Duodenal mucosa (tissue), 2 donors: ENCODE measurements at regions not wholly inside any gene's neighbourhood (a gene's known extent, or its start where the extent isn't known, plus 50 kb on each side); places are given as distances from the start of the nearest gene placed in this dataset.
"Not testable (repeated sequence)": the region's sequence is repeated elsewhere in the genome, so short reads cannot be mapped to it uniquely, and the experiment has no call there.

Experiments
- H3K27ac ChIP-seq: one replicate; pipeline ENCODE4 v1.7.0; 2013; ENCODE audit warnings: low read depth, low read length
- H3K27me3 ChIP-seq, 2 donors: one replicate each; pipeline ENCODE4 v1.7.0; 2013; ENCODE audit warnings: low read length in 2 of 2, control low read depth in 1 of 2; ENCODE audit not compliant: insufficient read depth in 2 of 2, control insufficient read depth in 1 of 2
- H3K36me3 ChIP-seq, 2 donors: one replicate each; pipeline ENCODE4 v1.7.0; 2013; ENCODE audit warnings: low read length in 2 of 2, control low read depth in 1 of 2; ENCODE audit not compliant: insufficient read depth in 2 of 2, control insufficient read depth in 1 of 2
- H3K4me1 ChIP-seq, 2 donors: one replicate each; pipeline ENCODE4 v1.7.0; 2013; ENCODE audit warnings: low read length in 2 of 2, control low read depth in 1 of 2; ENCODE audit not compliant: insufficient read depth in 2 of 2, control insufficient read depth in 1 of 2
- H3K4me3 ChIP-seq, 2 donors: one replicate each; pipeline ENCODE4 v1.7.0; 2013; ENCODE audit warnings: low read length in 2 of 2, low read depth in 1 of 2
- H3K9ac ChIP-seq, 2 donors: one replicate each; pipeline ENCODE4 v1.7.0; 2013; ENCODE audit warnings: low read length in 2 of 2, low read depth in 1 of 2
- H3K9me3 ChIP-seq, 2 donors: one replicate each; pipeline ENCODE4 v1.7.0; 2013; ENCODE audit warnings: low read length in 2 of 2, control low read depth in 1 of 2; ENCODE audit not compliant: control insufficient read depth in 1 of 2

DNA sequence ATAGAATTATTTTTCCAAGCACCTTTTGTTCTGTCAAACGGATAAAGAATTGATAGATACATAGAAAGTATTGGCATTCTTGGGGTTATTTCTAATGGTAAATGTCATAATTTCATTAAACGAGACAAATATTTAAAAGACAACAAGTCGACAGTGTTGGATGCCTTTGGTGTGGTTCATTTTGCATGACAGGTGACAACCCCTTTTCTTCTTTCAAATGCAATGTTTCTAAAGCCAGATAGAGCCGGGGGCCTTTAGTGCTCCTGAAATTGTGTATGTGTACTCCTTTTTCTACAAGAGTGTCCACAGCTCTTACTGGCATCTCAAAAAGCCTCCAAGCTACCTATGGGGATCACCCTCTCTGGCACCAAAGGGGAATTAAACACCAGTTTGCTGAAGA is 350.8 kb upstream of the ID2 start:
- Histone ChIP-seq H3K36me3 (no peaks in the 10 kb centered on the region), H3K9ac (no peak overlapping the region), H3K27me3 (no peaks in the 10 kb centered on the region), H3K4me3 (no peak overlapping the region), H3K9me3 (no peaks in the 10 kb centered on the region), H3K27ac (no peak overlapping the region), H3K4me1 (peaks cover 2 to 9% of the 10 kb centered on the region in 2 donors)

- peaks cover 2 to 9% of the 10 kb centered on the region in 2 donors for H3K4me1 ChIP-seq
- no peak overlapping the region for H3K4me3 ChIP-seq
- H3K36me3 ChIP-seq: no peaks in the 10 kb centered on the region
- H3K9me3 ChIP-seq: no peaks in the 10 kb centered on the region
- no peak overlapping the region for H3K27ac ChIP-seq
- no peaks in the 10 kb centered on the region for H3K27me3 ChIP-seq
- no peak overlapping the region for H3K9ac ChIP-seq
These were observed 349.2 kb upstream of the ID2 start for GRCh38 chr2:8332646-8333045.

GRCh38 chr2:8333177-8333831 is 348.6 kb upstream of the ID2 start:
- Histone ChIP-seq H3K36me3 (no peaks in the 10 kb centered on the region), H3K9ac (no peak overlapping the region), H3K4me1 (peaks cover 2 to 4% of the 10 kb centered on the region in 2 donors), H3K27ac (no peak overlapping the region), H3K9me3 (no peaks in the 10 kb centered on the region), H3K4me3 (no peak overlapping the region), H3K27me3 (no peaks in the 10 kb centered on the region)

GRCh38 chr2:8333832-8334187 is 348.0 kb upstream of the ID2 start:
- H3K4me3 ChIP-seq, H3K9me3 ChIP-seq, H3K4me1 ChIP-seq, H3K9ac ChIP-seq, H3K36me3 ChIP-seq, H3K27me3 ChIP-seq, H3K27ac ChIP-seq: not testable (repeated sequence)

DNA sequence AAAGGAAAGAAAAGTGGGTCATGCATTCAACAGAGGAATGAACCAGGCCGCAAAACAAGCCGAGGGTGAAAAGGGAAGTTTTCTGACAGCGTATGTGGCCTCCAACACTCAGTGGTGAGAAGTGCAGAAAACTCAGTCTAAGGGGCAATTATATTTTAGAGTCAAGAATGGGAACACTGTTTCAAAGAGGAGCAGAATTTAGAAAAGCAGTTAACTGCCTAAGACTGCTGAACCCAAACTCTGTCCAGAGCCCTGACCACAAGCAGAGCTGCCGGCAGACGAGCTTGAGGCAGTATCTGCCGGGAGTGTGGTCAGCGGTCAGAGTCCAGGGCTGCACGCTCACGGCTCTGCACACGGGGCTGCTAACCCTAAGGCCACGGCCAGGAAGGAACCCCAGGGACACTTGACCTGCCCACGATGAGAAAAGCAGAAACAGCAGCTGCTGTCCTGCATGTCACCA is 347.0 kb upstream of the ID2 start:
- Histone ChIP-seq H3K4me3 (no peak overlapping the region), H3K36me3 (no peaks in the 10 kb centered on the region), H3K9ac (no peak overlapping the region), H3K27me3 (no peaks in the 10 kb centered on the region), H3K27ac (no peak overlapping the region), H3K9me3 (no peaks in the 10 kb centered on the region), H3K4me1 (no peaks in the 10 kb centered on the region)

- no peaks in the 10 kb centered on the region for H3K9me3 ChIP-seq
- H3K27ac ChIP-seq: no peak overlapping the region
- no peak overlapping the region for H3K4me3 ChIP-seq
- H3K9ac ChIP-seq: no peak overlapping the region
- H3K27me3 ChIP-seq: no peaks in the 10 kb centered on the region
- H3K4me1 ChIP-seq: no peaks in the 10 kb centered on the region
- no peaks in the 10 kb centered on the region for H3K36me3 ChIP-seq
These were observed 346.1 kb upstream of the ID2 start for GRCh38 chr2:8335801-8336200.

GRCh38 chr2:8337321-8337720 is 344.5 kb upstream of the ID2 start:
- Histone ChIP-seq H3K4me3 (no peak overlapping the region), H3K4me1 (peaks cover 0 to 1% of the 10 kb centered on the region in 2 donors), H3K9ac (no peak overlapping the region), H3K9me3 (no peaks in the 10 kb centered on the region), H3K36me3 (no peaks in the 10 kb centered on the region), H3K27ac (no peak overlapping the region), H3K27me3 (no peaks in the 10 kb centered on the region)

DNA sequence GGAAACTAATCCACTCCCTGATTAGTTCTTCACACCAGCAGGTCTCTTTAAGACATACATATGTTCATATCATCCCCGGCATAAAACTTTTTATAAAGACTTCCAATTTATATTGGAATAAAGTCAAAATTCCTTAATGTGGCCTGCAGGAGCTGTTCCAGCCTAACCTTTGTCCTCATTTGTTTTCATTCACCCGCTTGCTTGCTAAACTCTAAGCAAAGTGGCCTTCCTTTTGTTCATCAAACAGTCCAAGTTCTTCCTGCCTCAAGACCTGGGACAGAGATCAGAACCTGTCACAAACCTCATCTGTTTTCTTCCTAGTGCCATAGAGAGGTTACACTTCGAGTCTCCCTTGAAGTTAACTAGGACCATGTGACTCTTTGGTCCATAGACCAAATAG is 339.4 kb upstream of the ID2 start:
- Histone ChIP-seq H3K27me3 (no peaks in the 10 kb centered on the region), H3K9me3 (no peaks in the 10 kb centered on the region), H3K36me3 (no peaks in the 10 kb centered on the region), H3K4me3 (no peak overlapping the region), H3K9ac (no peak overlapping the region), H3K27ac (no peak overlapping the region), H3K4me1 (peaks cover 0 to 4% of the 10 kb centered on the region in 2 donors)

DNA sequence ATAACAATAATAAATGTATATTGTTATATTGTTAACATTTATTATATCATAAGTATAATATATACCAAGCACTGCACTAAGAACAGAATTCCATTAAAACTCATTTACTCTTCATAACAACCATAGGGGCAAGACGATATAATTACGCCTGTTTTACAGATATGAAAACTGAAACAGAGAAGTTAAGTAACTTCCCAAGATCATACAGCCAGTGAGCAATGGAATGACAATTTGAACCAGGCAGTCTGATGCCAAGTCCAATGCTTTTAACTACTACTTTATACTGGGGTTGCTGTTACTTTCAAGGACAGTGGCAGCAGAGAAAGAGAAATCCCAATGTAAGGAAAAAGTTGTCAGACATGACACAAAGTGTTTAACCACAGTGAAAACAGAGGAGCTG is 338.8 kb upstream of the ID2 start:
- no peaks in the 10 kb centered on the region for H3K36me3 ChIP-seq

GRCh38 chr2:8344144-8345097 is 337.4 kb upstream of the ID2 start:
- Histone ChIP-seq H3K27ac (no peak overlapping the region), H3K36me3 (no peaks in the 10 kb centered on the region), H3K9ac (no peak overlapping the region)

More for the DNA sequence above, 338.8 kb upstream of the ID2 start:
- no peak overlapping the region for H3K4me3 ChIP-seq
- no peaks in the 10 kb centered on the region for H3K9me3 ChIP-seq
- H3K27ac ChIP-seq: no peak overlapping the region
- H3K9ac ChIP-seq: no peak overlapping the region
- peaks cover 0 to 4% of the 10 kb centered on the region in 2 donors for H3K4me1 ChIP-seq
- no peaks in the 10 kb centered on the region for H3K27me3 ChIP-seq

More at GRCh38 chr2:8344144-8345097, 337.4 kb upstream of the ID2 start:
- Histone ChIP-seq H3K4me1 (peaks cover 0 to 4% of the 10 kb centered on the region in 2 donors), H3K27me3 (no peaks in the 10 kb centered on the region), H3K4me3 (no peak overlapping the region), H3K9me3 (no peaks in the 10 kb centered on the region)
